PC-9 (cell line): ENCODE measurements at regions not wholly inside any gene's neighbourhood (a gene's known extent, or its start where the extent isn't known, plus 50 kb on each side); places are given as distances from the start of the nearest gene placed in this dataset.

Source experiments
- BruUV-seq: library from RNA; stranded (reverse); fragments of 400-500 nt; replicated peaks from 2 replicates; lab custom pipeline; 2021; lab: Mats Ljungman, UMichigan
- CTCF ChIA-PET: fragments of 300-600 bp; sonication (Branson Sonifier 250); formaldehyde crosslinking; loops from one replicate; lab custom pipeline; 2022; ENCODE audit warnings: antibody characterized with exemption; lab: Charles Lee
- POLR2A ChIA-PET: fragments of 300-600 bp; sonication (Branson Sonifier 250); formaldehyde crosslinking; loops from one replicate; lab custom pipeline; 2022; ENCODE audit warnings: antibody characterized with exemption; ENCODE audit not compliant: unreplicated experiment; lab: Charles Lee
- DNase-seq, 2 experiments: peaks; one replicate each; pipeline versions ENCODE4 v3.0.0 to v3.0.0-alpha.2; 2015 to 2022; ENCODE audit warnings: mixed read lengths in 1 of 2
- H2AFZ ChIP-seq: fragments of 200-600 bp; sonication (generic); 2 replicates; pipeline ENCODE4 v1.8.1; 2017; ENCODE audit warnings: antibody characterized with exemption
- H3F3A ChIP-seq: fragments of 200-600 bp; sonication (generic); 2 replicates; pipeline ENCODE4 v1.8.1; 2017; ENCODE audit warnings: antibody characterized with exemption, mild to moderate bottlenecking, low read depth; ENCODE audit not compliant: insufficient read depth
- H3K27ac ChIP-seq: fragments of 200-600 bp; sonication (generic); 2 replicates; pipeline ENCODE4 v1.6.1; 2016; ENCODE audit warnings: mixed run types
- H3K27me3 ChIP-seq: fragments of 200-600 bp; sonication (generic); 2 replicates; pipeline ENCODE4 v1.6.1; 2016; ENCODE audit warnings: low read depth, mixed run types; ENCODE audit not compliant: insufficient read depth
- H3K36me3 ChIP-seq: fragments of 200-600 bp; sonication (generic); 2 replicates; pipeline ENCODE4 v1.6.1; 2016; ENCODE audit warnings: low read depth, mixed run types
- H3K4me1 ChIP-seq: fragments of 200-600 bp; sonication (generic); replicated peaks from 2 replicates; pipeline ENCODE4 v1.6.1; 2016; ENCODE audit warnings: mixed run types; ENCODE audit not compliant: insufficient read depth
- H3K4me2 ChIP-seq: fragments of 200-600 bp; sonication (generic); 2 replicates; pipeline ENCODE4 v1.6.1; 2017; ENCODE audit warnings: mixed run types
- H3K4me3 ChIP-seq: fragments of 200-600 bp; sonication (generic); 2 replicates; pipeline ENCODE4 v1.6.1; 2016; ENCODE audit warnings: mixed run types
- H3K79me2 ChIP-seq: fragments of 200-600 bp; sonication (generic); 2 replicates; pipeline ENCODE4 v1.6.1; 2017; ENCODE audit warnings: low read depth, mixed run types
- H3K9me2 ChIP-seq: fragments of 200-600 bp; sonication (generic); 2 replicates; pipeline ENCODE4 v1.8.1; 2017; ENCODE audit warnings: mild to moderate bottlenecking; ENCODE audit not compliant: insufficient read depth
- H3K9me3 ChIP-seq: fragments of 200-600 bp; sonication (generic); 2 replicates; pipeline ENCODE4 v1.8.1; 2016; ENCODE audit warnings: low read depth; ENCODE audit not compliant: insufficient read depth
- H4K20me1 ChIP-seq: fragments of 200-600 bp; sonication (generic); 2 replicates; pipeline ENCODE4 v1.8.1; 2017; ENCODE audit not compliant: insufficient read depth
- EZH2 ChIP-seq: fragments of 200-600 bp; sonication (generic); IDR thresholded peaks from 2 replicates; pipeline ENCODE4 v1.8.0; 2017; ENCODE audit warnings: antibody characterized with exemption, low read depth
- intact Hi-C: fragments of 100-400 bp; cut with micrococcal nuclease; formaldehyde crosslinking; loops from one replicate; pipeline ENCODE4 v1.10.0; 2022; ENCODE audit not compliant: unreplicated experiment
- TF ChIP-seq, protein P1 (sequence below): fragments of 200-600 bp; sonication (generic); conservative IDR thresholded peaks from 2 replicates; pipeline ENCODE4 v1.6.1; 2017; ENCODE audit warnings: mixed run types, antibody characterized with exemption, mild to moderate bottlenecking, moderate library complexity

DNA sequence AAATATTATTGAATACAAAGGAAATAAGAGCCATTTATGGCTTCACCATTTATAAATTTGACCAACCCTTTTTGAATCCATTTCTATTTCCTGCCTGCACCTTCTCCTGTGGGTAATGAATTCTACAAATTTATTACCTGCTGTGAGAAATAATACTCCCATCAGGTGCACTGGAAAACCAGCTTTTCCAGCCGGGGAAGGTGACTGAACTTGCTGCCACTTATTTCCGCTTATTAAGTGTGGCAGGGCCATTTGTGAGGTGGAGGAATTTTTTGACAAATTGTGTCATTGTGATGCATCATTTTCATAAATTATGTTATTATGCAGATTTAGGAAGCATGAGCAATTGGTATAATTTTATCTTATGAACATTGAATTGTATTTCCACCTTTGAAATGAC, 151.1 kb downstream of the SQOR start:
- ChIA-PET CTCF (no interaction called here), POLR2A (no interaction called here)
- H2AFZ ChIP-seq: no peak overlapping the region
- H3K36me3 ChIP-seq: no peaks in the 10 kb centered on the region
- H3K4me2 ChIP-seq: no peak overlapping the region
- DNase-seq: peak in 1 of 2 experiments; percentile 39
- H3K27ac ChIP-seq: no peak overlapping the region
- H3K4me3 ChIP-seq: no peak overlapping the region
- H3K4me1 ChIP-seq: 0 out of 2 replicates have a peak, but pooled peaks cover 8% of the 10 kb centered on the region
- H3K9me3 ChIP-seq: no peaks in the 10 kb centered on the region
- no peaks in the 10 kb centered on the region for H3F3A ChIP-seq
- no TSS peak for BruUV-seq
- TF ChIP-seq EZH2: no peak
- TF ChIP-seq, protein P1, sequence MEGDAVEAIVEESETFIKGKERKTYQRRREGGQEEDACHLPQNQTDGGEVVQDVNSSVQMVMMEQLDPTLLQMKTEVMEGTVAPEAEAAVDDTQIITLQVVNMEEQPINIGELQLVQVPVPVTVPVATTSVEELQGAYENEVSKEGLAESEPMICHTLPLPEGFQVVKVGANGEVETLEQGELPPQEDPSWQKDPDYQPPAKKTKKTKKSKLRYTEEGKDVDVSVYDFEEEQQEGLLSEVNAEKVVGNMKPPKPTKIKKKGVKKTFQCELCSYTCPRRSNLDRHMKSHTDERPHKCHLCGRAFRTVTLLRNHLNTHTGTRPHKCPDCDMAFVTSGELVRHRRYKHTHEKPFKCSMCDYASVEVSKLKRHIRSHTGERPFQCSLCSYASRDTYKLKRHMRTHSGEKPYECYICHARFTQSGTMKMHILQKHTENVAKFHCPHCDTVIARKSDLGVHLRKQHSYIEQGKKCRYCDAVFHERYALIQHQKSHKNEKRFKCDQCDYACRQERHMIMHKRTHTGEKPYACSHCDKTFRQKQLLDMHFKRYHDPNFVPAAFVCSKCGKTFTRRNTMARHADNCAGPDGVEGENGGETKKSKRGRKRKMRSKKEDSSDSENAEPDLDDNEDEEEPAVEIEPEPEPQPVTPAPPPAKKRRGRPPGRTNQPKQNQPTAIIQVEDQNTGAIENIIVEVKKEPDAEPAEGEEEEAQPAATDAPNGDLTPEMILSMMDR: no peak
- H3K27me3 ChIP-seq: peaks cover 3% of the 10 kb centered on the region; the same call in 1 of the 2 replicates
- H3K9me2 ChIP-seq: no peaks in the 10 kb centered on the region
- H3K79me2 ChIP-seq: no peaks in the 10 kb centered on the region
- H4K20me1 ChIP-seq: no peaks in the 10 kb centered on the region
- intact Hi-C loops: no loop called here

DNA sequence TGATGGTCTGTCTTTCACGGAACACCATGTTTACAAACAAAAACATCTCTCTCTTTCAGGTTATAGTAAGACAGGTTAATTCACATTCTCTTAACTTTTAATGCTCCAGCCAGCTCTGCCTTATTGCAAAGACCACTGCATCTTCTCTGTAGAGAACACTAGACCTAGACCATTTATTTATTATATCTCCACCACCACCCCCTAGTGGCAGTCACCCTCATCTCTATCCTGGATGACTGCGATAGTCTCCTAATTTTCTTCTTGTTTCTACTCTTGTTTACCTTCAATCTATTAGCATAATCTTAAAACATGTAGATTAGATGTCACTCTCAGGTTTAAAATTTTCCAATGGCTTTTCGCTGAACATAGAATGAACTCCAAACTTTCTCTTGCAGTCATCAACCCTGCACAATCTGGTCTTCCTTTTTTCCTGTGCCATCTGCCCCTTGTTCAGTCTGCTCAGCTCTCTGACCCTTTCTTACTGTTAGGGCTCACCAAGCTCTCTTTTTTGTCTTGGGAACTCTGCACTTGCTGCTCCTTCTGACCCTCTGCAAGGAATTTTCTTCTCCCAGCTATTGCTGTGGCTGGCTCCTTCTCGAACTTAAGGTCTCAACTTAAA, 155.6 kb downstream of the SQOR start:
- Histone ChIP-seq H3K4me3 (no peak overlapping the region), H2AFZ (no peak overlapping the region), H3K36me3 (no peaks in the 10 kb centered on the region), H3K27ac (no peak overlapping the region), H3K4me2 (no peak overlapping the region), H3K27me3 (no peaks in the 10 kb centered on the region), H3K4me1 (0 out of 2 replicates have a peak, but pooled peaks cover 8% of the 10 kb centered on the region), H3F3A (no peaks in the 10 kb centered on the region), H3K79me2 (no peaks in the 10 kb centered on the region), H4K20me1 (no peaks in the 10 kb centered on the region), H3K9me3 (no peaks in the 10 kb centered on the region), H3K9me2 (no peaks in the 10 kb centered on the region)
- TF ChIP-seq EZH2: no peak
- TF ChIP-seq, protein P1: peak; percentile 65
- intact Hi-C loops: loop anchor here (10.0 kb wide), 2 partner anchors 304 to 494 kb away; no protein-coding TSS in a partner anchor
- ChIA-PET POLR2A (no interaction called here), CTCF (no interaction called here)
- no peak for DNase-seq
- no TSS peak for BruUV-seq

DNA sequence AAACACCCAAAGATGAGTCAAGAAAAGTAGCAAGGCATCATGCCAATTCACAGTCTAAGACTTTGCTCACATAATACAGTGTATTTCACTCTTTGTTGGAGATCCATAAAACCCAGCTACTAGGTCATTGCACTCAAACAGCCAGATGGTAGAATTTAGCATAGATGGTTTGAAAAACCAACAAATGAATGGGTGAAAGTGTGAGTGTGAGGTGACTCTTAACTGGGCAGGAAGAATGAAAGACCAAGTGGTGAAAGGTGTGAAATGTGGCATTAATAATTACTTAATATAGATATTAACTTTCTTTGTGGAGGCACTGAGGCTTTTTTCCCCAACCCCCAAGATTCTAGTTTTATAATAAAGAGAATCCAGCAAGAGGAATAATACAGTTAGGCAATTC, 159.5 kb downstream of the SQOR start:
- H3F3A ChIP-seq: no peaks in the 10 kb centered on the region
- H4K20me1 ChIP-seq: no peaks in the 10 kb centered on the region
- H3K4me2 ChIP-seq: no peak overlapping the region
- ChIA-PET POLR2A (interaction anchor here (0.7 kb wide), 1 partner anchor 77 kb away, joined by 4 read pairs; no protein-coding TSS in a partner anchor), CTCF (no interaction called here)
- H3K27me3 ChIP-seq: no peaks in the 10 kb centered on the region
- intact Hi-C loops: loop anchor here (10.0 kb wide), 2 partner anchors 300 to 490 kb away; no protein-coding TSS in a partner anchor
- no TSS peak for BruUV-seq
- no peaks in the 10 kb centered on the region for H3K79me2 ChIP-seq
- H3K4me3 ChIP-seq: no peak overlapping the region
- TF ChIP-seq, protein P1: no peak
- TF ChIP-seq EZH2: no peak
- no peaks in the 10 kb centered on the region for H3K9me2 ChIP-seq
- H3K27ac ChIP-seq: no peak overlapping the region
- H3K4me1 ChIP-seq: no peaks in the 10 kb centered on the region
- H3K36me3 ChIP-seq: no peaks in the 10 kb centered on the region
- H2AFZ ChIP-seq: no peak overlapping the region
- H3K9me3 ChIP-seq: no peaks in the 10 kb centered on the region
- DNase-seq: no peak
